Calu3 (cell line): ENCODE measurements at regions not wholly inside any gene's neighbourhood (a gene's known extent, or its start where the extent isn't known, plus 50 kb on each side); places are given as distances from the start of the nearest gene placed in this dataset.

Source experiments
- BruUV-seq: library from RNA; stranded (reverse); fragments of 400-500 nt; replicated peaks from 2 replicates; lab custom pipeline; 2021; lab: Mats Ljungman, UMichigan
- CTCF ChIA-PET: fragments of 300-600 bp; sonication (Branson Sonifier 250); formaldehyde crosslinking; loops from one replicate; lab custom pipeline; 2022; ENCODE audit warnings: antibody characterized with exemption; lab: Charles Lee
- DNase-seq: peaks from one replicate; pipeline ENCODE4 v3.0.0; 2022
- H3K27ac Mint-ChIP-seq: one replicate; pipeline ENCODE4 v1.8.0; 2022; ENCODE audit warnings: mixed read lengths; ENCODE audit not compliant: unreplicated experiment
- H3K27me3 Mint-ChIP-seq: one replicate; pipeline ENCODE4 v1.8.0; 2022; ENCODE audit warnings: mixed read lengths; ENCODE audit not compliant: unreplicated experiment
- H3K36me3 Mint-ChIP-seq: one replicate; pipeline ENCODE4 v1.8.0; 2022; ENCODE audit warnings: mild to moderate bottlenecking, moderate library complexity, mixed read lengths; ENCODE audit not compliant: insufficient read depth, unreplicated experiment
- H3K4me1 Mint-ChIP-seq: one replicate; pipeline ENCODE4 v1.8.0; 2022; ENCODE audit warnings: mild to moderate bottlenecking, low read depth, mixed read lengths; ENCODE audit not compliant: unreplicated experiment
- H3K4me3 Mint-ChIP-seq: one replicate; pipeline ENCODE4 v1.8.0; 2022; ENCODE audit warnings: mild to moderate bottlenecking, low read depth, moderate library complexity, mixed read lengths; ENCODE audit not compliant: unreplicated experiment
- H3K9me3 Mint-ChIP-seq: one replicate; pipeline ENCODE4 v1.8.0; 2022; ENCODE audit warnings: low read depth, mixed read lengths; ENCODE audit not compliant: unreplicated experiment
- CTCF ChIP-seq: fragments of 200-600 bp; IDR thresholded peaks from one replicate; pipeline ENCODE4 v1.8.0; 2022; ENCODE audit warnings: antibody characterized with exemption; ENCODE audit not compliant: unreplicated experiment
- intact Hi-C: fragments of 100-400 bp; cut with micrococcal nuclease; formaldehyde crosslinking; loops from one replicate; pipeline ENCODE4 v1.10.0; 2022; ENCODE audit not compliant: unreplicated experiment

- no peaks in the 10 kb centered on the region for H3K36me3 Mint-ChIP-seq
- no peaks in the 10 kb centered on the region for H3K4me1 Mint-ChIP-seq
- H3K9me3 Mint-ChIP-seq: no peaks in the 10 kb centered on the region
- H3K27ac Mint-ChIP-seq: no peak overlapping the region
- no TSS peak for BruUV-seq
- CTCF ChIA-PET: interaction anchor here (0.5 kb wide), 1 partner anchor 48 kb away, joined by 3 read pairs; no protein-coding TSS in a partner anchor
- peaks cover 20% of the 10 kb centered on the region for H3K27me3 Mint-ChIP-seq
- no peak overlapping the region for H3K4me3 Mint-ChIP-seq
- no peak for TF ChIP-seq CTCF
- DNase-seq: no peak
- intact Hi-C loops: no loop called here
These were observed 433.2 kb downstream of the MIAT start for GRCh38 chr22:27090611-27091011.

GRCh38 chr22:27093422-27093821 lies 436.0 kb downstream of the MIAT start:
- intact Hi-C loops: no loop called here
- Mint-ChIP-seq H3K4me3 (no peak overlapping the region), H3K9me3 (no peaks in the 10 kb centered on the region), H3K27me3 (no peaks in the 10 kb centered on the region), H3K4me1 (peaks cover 9% of the 10 kb centered on the region), H3K36me3 (no peaks in the 10 kb centered on the region), H3K27ac (no peak overlapping the region)
- CTCF ChIA-PET: interaction anchor here (0.5 kb wide), 1 partner anchor 300 kb away, joined by 3 read pairs; no protein-coding TSS in a partner anchor
- TF ChIP-seq CTCF: no peak
- no peak for DNase-seq
- no TSS peak for BruUV-seq

GRCh38 chr22:27094633-27095308 lies 437.4 kb downstream of the MIAT start:
- no peaks in the 10 kb centered on the region for H3K36me3 Mint-ChIP-seq
- BruUV-seq: no TSS peak
- no peaks in the 10 kb centered on the region for H3K27me3 Mint-ChIP-seq
- no peak overlapping the region for H3K27ac Mint-ChIP-seq
- H3K4me1 Mint-ChIP-seq: peaks cover 11% of the 10 kb centered on the region
- TF ChIP-seq CTCF: no peak
- H3K4me3 Mint-ChIP-seq: no peak overlapping the region
- no peaks in the 10 kb centered on the region for H3K9me3 Mint-ChIP-seq
- intact Hi-C loops: no loop called here
- CTCF ChIA-PET: no interaction called here
- no peak for DNase-seq

- no peak for DNase-seq
- Mint-ChIP-seq H3K4me1 (peaks cover 31% of the 10 kb centered on the region), H3K9me3 (no peaks in the 10 kb centered on the region), H3K36me3 (no peaks in the 10 kb centered on the region), H3K27ac (no peak overlapping the region), H3K27me3 (peaks cover 24% of the 10 kb centered on the region), H3K4me3 (no peak overlapping the region)
- intact Hi-C loops: no loop called here
- no TSS peak for BruUV-seq
- CTCF ChIA-PET: no interaction called here
- TF ChIP-seq CTCF: no peak
These were observed 440.1 kb downstream of the MIAT start for GRCh38 chr22:27097506-27097905.
